ENCODE measurements at regions not wholly inside any gene's neighbourhood (a gene's known extent, or its start where the extent isn't known, plus 50 kb on each side); places are given as distances from the start of the nearest gene placed in this dataset.
A peak's percentile ranks its signal among the peaks of the same experiment; 100 is the strongest.

- DNase-seq (ENCODE audit: low spot score): no peak
- peaks cover 14% of the 10 kb centered on the region for H3K9me3 Mint-ChIP-seq (ENCODE audit: unreplicated experiment)
- TF ChIP-seq CTCF (IDR thresholded peaks at IDR 0.05; ENCODE audit: unreplicated experiment): no peak
- H3K27me3 Mint-ChIP-seq (ENCODE audit: unreplicated experiment): no peaks in the 10 kb centered on the region
- no peak overlapping the region for H3K4me3 Mint-ChIP-seq (ENCODE audit: unreplicated experiment)
- H3K27ac Mint-ChIP-seq (ENCODE audit: unreplicated experiment): no peak overlapping the region
- H3K4me1 Mint-ChIP-seq (ENCODE audit: unreplicated experiment): no peaks in the 10 kb centered on the region
- H3K36me3 Mint-ChIP-seq (ENCODE audit: low read depth, unreplicated experiment): peaks cover 11% of the 10 kb centered on the region
Observed at GRCh38 chr18:75483662-75484061, 56.2 kb upstream of the SMIM21 start.

GRCh38 chr18:75482880-75483279 lies 55.4 kb upstream of the SMIM21 start:
- peaks cover 14% of the 10 kb centered on the region for H3K9me3 Mint-ChIP-seq (ENCODE audit: unreplicated experiment)
- no peaks in the 10 kb centered on the region for H3K27me3 Mint-ChIP-seq (ENCODE audit: unreplicated experiment)
- H3K36me3 Mint-ChIP-seq (ENCODE audit: low read depth, unreplicated experiment): peaks cover 11% of the 10 kb centered on the region
- peaks cover 1% of the 10 kb centered on the region for H3K4me1 Mint-ChIP-seq (ENCODE audit: unreplicated experiment)
- DNase-seq (ENCODE audit: low spot score): no peak
- TF ChIP-seq CTCF (IDR thresholded peaks at IDR 0.05; ENCODE audit: unreplicated experiment): no peak
- H3K27ac Mint-ChIP-seq (ENCODE audit: unreplicated experiment): no peak overlapping the region
- H3K4me3 Mint-ChIP-seq (ENCODE audit: unreplicated experiment): no peak overlapping the region

- Mint-ChIP-seq H3K9me3 (ENCODE audit: unreplicated experiment) (peaks cover 14% of the 10 kb centered on the region), H3K4me1 (ENCODE audit: unreplicated experiment) (peaks cover 2% of the 10 kb centered on the region), H3K27ac (ENCODE audit: unreplicated experiment) (no peak overlapping the region)
Observed at GRCh38 chr18:75480487-75480886, 53.0 kb upstream of the SMIM21 start.

GRCh38 chr18:75478996-75479880 lies 51.7 kb upstream of the SMIM21 start:
- DNase-seq (ENCODE audit: low spot score): no peak
- H3K36me3 Mint-ChIP-seq (ENCODE audit: low read depth, unreplicated experiment): peaks cover 11% of the 10 kb centered on the region
- H3K27me3 Mint-ChIP-seq (ENCODE audit: unreplicated experiment): no peaks in the 10 kb centered on the region
- peaks cover 14% of the 10 kb centered on the region for H3K9me3 Mint-ChIP-seq (ENCODE audit: unreplicated experiment)
- no peak overlapping the region for H3K4me3 Mint-ChIP-seq (ENCODE audit: unreplicated experiment)
- peaks cover 2% of the 10 kb centered on the region for H3K4me1 Mint-ChIP-seq (ENCODE audit: unreplicated experiment)
- no peak overlapping the region for H3K27ac Mint-ChIP-seq (ENCODE audit: unreplicated experiment)
- TF ChIP-seq CTCF (IDR thresholded peaks at IDR 0.05; ENCODE audit: unreplicated experiment): peak; percentile 47

More at GRCh38 chr18:75480487-75480886, 53.0 kb upstream of the SMIM21 start:
- TF ChIP-seq CTCF (IDR thresholded peaks at IDR 0.05; ENCODE audit: unreplicated experiment): no peak
- no peaks in the 10 kb centered on the region for H3K27me3 Mint-ChIP-seq (ENCODE audit: unreplicated experiment)
- H3K4me3 Mint-ChIP-seq (ENCODE audit: unreplicated experiment): no peak overlapping the region
- peaks cover 11% of the 10 kb centered on the region for H3K36me3 Mint-ChIP-seq (ENCODE audit: low read depth, unreplicated experiment)
- DNase-seq (ENCODE audit: low spot score): no peak

GRCh38 chr18:75477900-75478299 lies 50.4 kb upstream of the SMIM21 start:
- Mint-ChIP-seq H3K4me1 (ENCODE audit: unreplicated experiment) (peaks cover 2% of the 10 kb centered on the region), H3K27me3 (ENCODE audit: unreplicated experiment) (no peaks in the 10 kb centered on the region), H3K27ac (ENCODE audit: unreplicated experiment) (no peak overlapping the region), H3K4me3 (ENCODE audit: unreplicated experiment) (no peak overlapping the region), H3K9me3 (ENCODE audit: unreplicated experiment) (peaks cover 10% of the 10 kb centered on the region), H3K36me3 (ENCODE audit: low read depth, unreplicated experiment) (peaks cover 8% of the 10 kb centered on the region)
- DNase-seq (ENCODE audit: low spot score): no peak
- no peak for TF ChIP-seq CTCF (IDR thresholded peaks at IDR 0.05; ENCODE audit: unreplicated experiment)

Data from endothelial cell (in vitro differentiated cells).